ENCODE measurements at regions not wholly inside any gene's neighbourhood (a gene's known extent, or its start where the extent isn't known, plus 50 kb on each side); places are given as distances from the start of the nearest gene placed in this dataset.

GRCh38 chr5:126030698-126031097, 392.5 kb upstream of the GRAMD2B start:
- TF ChIP-seq POLR2A (IDR thresholded peaks at IDR 0.05) = no peak
- TF ChIP-seq CTCF (IDR thresholded peaks at IDR 0.05 in 4 of 5, conservative IDR thresholded peaks at IDR 0.05 in 1 of 5) = no peak
- in situ Hi-C loops (cut with MboI; ENCODE audit: low sequenced_read_pairs in 4 of 4) (no loop called here), intact Hi-C loops (cut with DNase I; ENCODE audit: low total_unique reads) (no loop called here)
- Histone ChIP-seq H3K27ac (no peak overlapping the region), H3K27me3 (no peaks in the 10 kb centered on the region), H3K4me3 (no peak overlapping the region), H3K9me3 (no peaks in the 10 kb centered on the region), H3K4me1 (no peaks in the 10 kb centered on the region), H3K36me3 (no peaks in the 10 kb centered on the region)
- DNase-seq (no peak), ATAC-seq (no peak)

- intact Hi-C loops (cut with DNase I; ENCODE audit: low total_unique reads) = no loop called here
- ATAC-seq = no peak
- H3K4me3 ChIP-seq = no peak overlapping the region
Observed at GRCh38 chr5:126031989-126032716, 391.1 kb upstream of the GRAMD2B start.

GRCh38 chr5:126043688-126044087, 379.5 kb upstream of the GRAMD2B start:
- Histone ChIP-seq H3K4me1 (no peaks in the 10 kb centered on the region), H3K27ac (no peak overlapping the region), H3K36me3 (no peaks in the 10 kb centered on the region), H3K4me3 (no peak overlapping the region), H3K9me3 (no peaks in the 10 kb centered on the region), H3K27me3 (no peaks in the 10 kb centered on the region)
- no peak for TF ChIP-seq CTCF (IDR thresholded peaks at IDR 0.05 in 4 of 5, conservative IDR thresholded peaks at IDR 0.05 in 1 of 5)
- no peak for TF ChIP-seq POLR2A (IDR thresholded peaks at IDR 0.05)
- intact Hi-C loops (cut with DNase I; ENCODE audit: low total_unique reads) (no loop called here), in situ Hi-C loops (cut with MboI; ENCODE audit: low sequenced_read_pairs in 4 of 4) (no loop called here)
- ATAC-seq (no peak), DNase-seq (no peak)

More at GRCh38 chr5:126031989-126032716, 391.1 kb upstream of the GRAMD2B start:
- TF ChIP-seq CTCF (IDR thresholded peaks at IDR 0.05 in 4 of 5, conservative IDR thresholded peaks at IDR 0.05 in 1 of 5) = no peak
- no peak for TF ChIP-seq POLR2A (IDR thresholded peaks at IDR 0.05)
- H3K36me3 ChIP-seq = no peaks in the 10 kb centered on the region
- in situ Hi-C loops (cut with MboI; ENCODE audit: low sequenced_read_pairs in 4 of 4) = no loop called here
- H3K4me1 ChIP-seq = no peaks in the 10 kb centered on the region
- no peak overlapping the region for H3K27ac ChIP-seq
- no peaks in the 10 kb centered on the region for H3K27me3 ChIP-seq
- no peaks in the 10 kb centered on the region for H3K9me3 ChIP-seq
- DNase-seq = no peak

- TF ChIP-seq CTCF (IDR thresholded peaks at IDR 0.05 in 4 of 5, conservative IDR thresholded peaks at IDR 0.05 in 1 of 5) (no peak), POLR2A (IDR thresholded peaks at IDR 0.05) (no peak)
- intact Hi-C loops (cut with DNase I; ENCODE audit: low total_unique reads) (no loop called here), in situ Hi-C loops (cut with MboI; ENCODE audit: low sequenced_read_pairs in 4 of 4) (no loop called here)
- H3K27me3 ChIP-seq = no peaks in the 10 kb centered on the region
- H3K27ac ChIP-seq = no peak overlapping the region
- H3K4me1 ChIP-seq = no peaks in the 10 kb centered on the region
- ATAC-seq (no peak), DNase-seq (no peak)
- H3K36me3 ChIP-seq = no peaks in the 10 kb centered on the region
- H3K9me3 ChIP-seq = no peaks in the 10 kb centered on the region
- no peak overlapping the region for H3K4me3 ChIP-seq
Observed at GRCh38 chr5:126044111-126044668, 379.0 kb upstream of the GRAMD2B start.

Measured in gastrocnemius medialis (tissue), 4 donors.